ENCODE measurements at regions not wholly inside any gene's neighbourhood (a gene's known extent, or its start where the extent isn't known, plus 50 kb on each side); places are given as distances from the start of the nearest gene placed in this dataset.

GRCh38 chr11:122434786-122435185 lies 220.7 kb upstream of the UBASH3B start:
- Histone ChIP-seq H2AFZ (ENCODE audit: low read depth, low read length) (no peak overlapping the region), H3K27ac (ENCODE audit: extremely low read depth, low read depth, low read length) (no peak overlapping the region), H3K9ac (ENCODE audit: insufficient read depth in 1 of 2, low read depth in 2 of 2, low read length in 2 of 2) (no peak overlapping the region), H3K36me3 (ENCODE audit: control insufficient read depth, insufficient read depth, low read length) (no peaks in the 10 kb centered on the region), H3K27me3 (ENCODE audit: control insufficient read depth in 2 of 2, insufficient read depth in 2 of 2, low read length in 2 of 2) (no peaks in the 10 kb centered on the region), H4K20me1 (replicated peaks; ENCODE audit: control insufficient read depth, insufficient read depth, low read length) (no peaks in the 10 kb centered on the region), H3K79me2 (ENCODE audit: control insufficient read depth, insufficient read depth, low read length) (no peaks in the 10 kb centered on the region), H3K9me1 (ENCODE audit: control insufficient read depth, insufficient read depth, low read length) (no peaks in the 10 kb centered on the region), H3K4me2 (ENCODE audit: insufficient read depth, low read length) (no peak overlapping the region), H3K4me1 (replicated peaks in 1 of 2; ENCODE audit: control insufficient read depth in 2 of 2, insufficient read depth in 2 of 2, low read length in 2 of 2) (no peaks in the 10 kb centered on the region), H3K4me3 (no peak overlapping the region), H3K9me3 (replicated peaks; ENCODE audit: control insufficient read depth, insufficient read depth, low read depth, low read length) (no peaks in the 10 kb centered on the region)
- no TSS peak for BruUV-seq (replicated peaks)
- WGBS (ENCODE audit: insufficient coverage, low coverage, missing lambda C conversion rate): 0% methylated on average over 1 of the region's 1 CpG
- ChIA-PET POLR2A (no interaction called here), CTCF (ENCODE audit: low intra/inter-chr PET ratio) (no interaction called here)
- DNase-seq (ENCODE audit: extremely low read depth in 1 of 4, low spot score in 3 of 4): no peak
- ATAC-seq: no peak
- no peak for FAIRE-seq
- in situ Hi-C loops (cut with MboI) (no loop called here), intact Hi-C loops (cut with micrococcal nuclease) (no loop called here)
- TF ChIP-seq ZC3H4 (CRISPR knock-in tag; IDR thresholded peaks at IDR 0.05; ENCODE audit: borderline replicate concordance) (no peak), RBM22 (IDR thresholded peaks at IDR 0.05; ENCODE audit: low read depth, low read length, poor library complexity, severe bottlenecking) (no peak), MEF2D (tag; conservative IDR thresholded peaks at IDR 0.05; ENCODE audit: low read depth) (no peak), THAP12 (CRISPR knock-in tag; IDR thresholded peaks at IDR 0.05) (no peak), ZNF766 (CRISPR knock-in tag; conservative IDR thresholded peaks at IDR 0.05) (no peak), HSF4 (CRISPR knock-in tag; IDR thresholded peaks at IDR 0.05; ENCODE audit: borderline replicate concordance) (no peak), CHD1 (IDR thresholded peaks at IDR 0.05; ENCODE audit: low read length) (no peak), TAF7 (tag; IDR thresholded peaks at IDR 0.05) (no peak), MTA1 (IDR thresholded peaks at IDR 0.05; ENCODE audit: borderline replicate concordance) (no peak), POU5F1 (IDR thresholded peaks at IDR 0.05; ENCODE audit: borderline replicate concordance, low read depth, low read length, partially characterized antibody) (no peak), XRCC5 (IDR thresholded peaks at IDR 0.05; ENCODE audit: low read depth, low read length) (no peak), PRDM10 (IDR thresholded peaks at IDR 0.05; ENCODE audit: partially characterized antibody) (no peak), L3MBTL2 (IDR thresholded peaks at IDR 0.05) (no peak)

Measured in K562 (cell line).